DND-41 (cell line): ENCODE measurements at regions not wholly inside any gene's neighbourhood (a gene's known extent, or its start where the extent isn't known, plus 50 kb on each side); places are given as distances from the start of the nearest gene placed in this dataset.

Source experiments
- ATAC-seq: fragments of 200-7000 bp; cut with Tn5 transposase; 3 replicates; pipeline ENCODE4 v1.9.1; 2021; ENCODE audit warnings: low read depth; ENCODE audit not compliant: insufficient read depth
- DNase-seq: peaks from one replicate; pipeline ENCODE4 v3.0.0-alpha.2; 2020
- H2AFZ ChIP-seq: 2 replicates; pipeline ENCODE4 v1.6.0; 2012; ENCODE audit warnings: low read depth, low read length
- H3K27ac ChIP-seq: 2 replicates; pipeline ENCODE4 v1.5.1; 2012; ENCODE audit warnings: low read length, inconsistent platforms
- H3K27me3 ChIP-seq: fragments of 200-600 bp; sonication (generic); 2 replicates; pipeline ENCODE4 v1.6.0; 2012; ENCODE audit warnings: low read length, mild to moderate bottlenecking, inconsistent platforms; ENCODE audit not compliant: insufficient read depth, poor library complexity
- H3K36me3 ChIP-seq: 2 replicates; pipeline ENCODE4 v1.5.1; 2012; ENCODE audit warnings: low read length, inconsistent platforms; ENCODE audit not compliant: insufficient read depth
- H3K4me1 ChIP-seq: 2 replicates; pipeline ENCODE4 v1.5.1; 2012; ENCODE audit warnings: mild to moderate bottlenecking, low read length; ENCODE audit not compliant: insufficient read depth
- H3K4me2 ChIP-seq: 2 replicates; pipeline ENCODE4 v1.6.0; 2012; ENCODE audit warnings: mild to moderate bottlenecking, moderate library complexity, low read length, inconsistent platforms; ENCODE audit not compliant: insufficient read depth
- H3K4me3 ChIP-seq, 2 experiments: fragments of 200-600 bp in 1 of 2; shearing (Covaris generic) in 1 of 2; 2 replicates each; pipeline ENCODE4 v1.5.1; 2012 to 2016; ENCODE audit warnings: inconsistent platforms in 2 of 2, low read length in 2 of 2, mild to moderate bottlenecking in 2 of 2, low read depth in 1 of 2, moderate library complexity in 1 of 2
- H3K79me2 ChIP-seq: 2 replicates; pipeline ENCODE4 v1.6.0; 2012; ENCODE audit warnings: low read length, inconsistent platforms; ENCODE audit not compliant: insufficient read depth
- H3K9ac ChIP-seq: 2 replicates; pipeline ENCODE4 v1.6.0; 2012; ENCODE audit warnings: low read depth, mild to moderate bottlenecking, inconsistent platforms, low read length, moderate library complexity
- H3K9me3 ChIP-seq: 2 replicates; pipeline ENCODE4 v1.5.1; 2012; ENCODE audit warnings: low read length, moderate library complexity, mild to moderate bottlenecking, inconsistent platforms; ENCODE audit not compliant: insufficient read depth, severe bottlenecking
- H4K20me1 ChIP-seq: 2 replicates; pipeline ENCODE4 v1.6.0; 2012; ENCODE audit warnings: low read length; ENCODE audit not compliant: insufficient read depth
- CTCF ChIP-seq: IDR thresholded peaks from 2 replicates; pipeline ENCODE4 v1.5.1; 2012; ENCODE audit warnings: borderline replicate concordance, low read length, moderate library complexity, mild to moderate bottlenecking; ENCODE audit not compliant: poor library complexity, severe bottlenecking; ENCODE audit errors: extremely low read depth
- EZH2 ChIP-seq: IDR thresholded peaks from 3 replicates; pipeline ENCODE4 v1.6.1; 2012; ENCODE audit warnings: borderline replicate concordance, low read depth, mild to moderate bottlenecking, moderate library complexity, low read length, inconsistent platforms; ENCODE audit not compliant: severe bottlenecking

GRCh38 chr2:128930101-128930500, 611.4 kb upstream of the HS6ST1 start:
- Histone ChIP-seq H2AFZ (no peak overlapping the region), H3K9me3 (no peaks in the 10 kb centered on the region), H3K9ac (no peak overlapping the region), H4K20me1 (no peaks in the 10 kb centered on the region), H3K27ac (no peak overlapping the region), H3K27me3 (peaks cover 4% of the 10 kb centered on the region), H3K4me3 (no peak overlapping the region), H3K4me1 (no peaks in the 10 kb centered on the region), H3K36me3 (no peaks in the 10 kb centered on the region), H3K79me2 (no peaks in the 10 kb centered on the region), H3K4me2 (no peak overlapping the region)
- ATAC-seq, result no peak
- no peak for TF ChIP-seq CTCF
- TF ChIP-seq EZH2, result no peak
- no peak for DNase-seq

GRCh38 chr2:128940378-128940777, 621.7 kb upstream of the HS6ST1 start:
- Histone ChIP-seq H3K9ac (no peak overlapping the region), H3K27me3 (no peaks in the 10 kb centered on the region), H3K27ac (no peak overlapping the region), H3K9me3 (no peaks in the 10 kb centered on the region), H3K4me3 (no peak overlapping the region), H3K4me1 (no peaks in the 10 kb centered on the region), H4K20me1 (no peaks in the 10 kb centered on the region), H3K79me2 (no peaks in the 10 kb centered on the region), H2AFZ (no peak overlapping the region), H3K4me2 (no peak overlapping the region), H3K36me3 (no peaks in the 10 kb centered on the region)
- no peak for TF ChIP-seq CTCF
- no peak for TF ChIP-seq EZH2
- no peak for DNase-seq
- ATAC-seq, result no peak

- no peak for TF ChIP-seq EZH2
- Histone ChIP-seq H4K20me1 (no peaks in the 10 kb centered on the region), H3K4me3 (no peak overlapping the region), H3K4me2 (no peak overlapping the region), H2AFZ (no peak overlapping the region), H3K9me3 (no peaks in the 10 kb centered on the region), H3K27ac (no peak overlapping the region), H3K79me2 (no peaks in the 10 kb centered on the region), H3K9ac (no peak overlapping the region), H3K36me3 (no peaks in the 10 kb centered on the region), H3K27me3 (no peaks in the 10 kb centered on the region), H3K4me1 (no peaks in the 10 kb centered on the region)
- no peak for DNase-seq
- no peak for ATAC-seq
These were observed 623.1 kb upstream of the HS6ST1 start for GRCh38 chr2:128941751-128942150.

- H3K36me3 ChIP-seq, result no peaks in the 10 kb centered on the region
- TF ChIP-seq CTCF, result no peak
- peaks cover 2% of the 10 kb centered on the region for H3K27me3 ChIP-seq
- DNase-seq (no peak), ATAC-seq (no peak)
- no peak overlapping the region for H3K9ac ChIP-seq
- no peaks in the 10 kb centered on the region for H3K79me2 ChIP-seq
- no peak overlapping the region for H3K4me2 ChIP-seq
- no peak overlapping the region for H2AFZ ChIP-seq
- no peaks in the 10 kb centered on the region for H3K4me1 ChIP-seq
- H4K20me1 ChIP-seq, result no peaks in the 10 kb centered on the region
- H3K9me3 ChIP-seq, result no peaks in the 10 kb centered on the region
- H3K4me3 ChIP-seq, result no peak overlapping the region
- no peak overlapping the region for H3K27ac ChIP-seq
These were observed 630.7 kb upstream of the HS6ST1 start for GRCh38 chr2:128949360-128949759.
